HCT116 (cell line): ENCODE measurements at regions not wholly inside any gene's neighbourhood (a gene's known extent, or its start where the extent isn't known, plus 50 kb on each side); places are given as distances from the start of the nearest gene placed in this dataset.

ENCODE experiments used
- CTCF ChIP-seq, 3 experiments: fragments of 200-600 bp in 1 of 3; sonication (generic) in 1 of 3; IDR thresholded peaks in 2 of 3; conservative IDR thresholded peaks in 1 of 3; 2 replicates each; pipeline ENCODE4 v1.5.1; 2012 to 2017; ENCODE audit warnings: low read depth in 2 of 3, low read length in 2 of 3, antibody characterized with exemption in 1 of 3, borderline replicate concordance in 1 of 3, control low read depth in 1 of 3, mild to moderate bottlenecking in 1 of 3, mixed read lengths in 1 of 3, mixed run types in 1 of 3, moderate library complexity in 1 of 3; ENCODE audit not compliant: insufficient read depth in 1 of 3
- EZH2 ChIP-seq: fragments of 200-600 bp; sonication (generic); IDR thresholded peaks from 2 replicates; pipeline ENCODE4 v1.6.1; 2017; ENCODE audit warnings: antibody characterized with exemption, mixed run types
- EZH2phosphoT487 ChIP-seq: fragments of 200-600 bp; IDR thresholded peaks from 2 replicates; pipeline ENCODE4 v1.6.1; 2018; ENCODE audit warnings: antibody characterized with exemption, borderline replicate concordance
- FOSL1 ChIP-seq: IDR thresholded peaks from 2 replicates; pipeline ENCODE4 v1.6.1; 2012; ENCODE audit warnings: low read depth
- JUND ChIP-seq: IDR thresholded peaks from 2 replicates; pipeline ENCODE4 v1.6.1; 2012
- MAX ChIP-seq: IDR thresholded peaks from 2 replicates; pipeline ENCODE4 v1.6.1; 2012
- POLR2A ChIP-seq: IDR thresholded peaks from 2 replicates; pipeline ENCODE4 v1.7.0; 2011; ENCODE audit warnings: borderline replicate concordance; ENCODE audit not compliant: insufficient read depth, insufficient read length; ENCODE audit errors: extremely low read depth
- POLR2AphosphoS5 ChIP-seq: IDR thresholded peaks from 2 replicates; pipeline ENCODE4 v1.6.1; 2011; ENCODE audit warnings: mild to moderate bottlenecking, low read depth, low read length, moderate library complexity
- REST ChIP-seq: IDR thresholded peaks from 2 replicates; pipeline ENCODE4 v1.6.1; 2012; ENCODE audit warnings: low read depth
- SIN3A ChIP-seq: IDR thresholded peaks from 2 replicates; pipeline ENCODE4 v1.6.1; 2012; ENCODE audit warnings: low read depth
- TCF7L2 ChIP-seq: IDR thresholded peaks from 2 replicates; pipeline ENCODE4 v1.7.0; 2011; ENCODE audit warnings: borderline replicate concordance, inconsistent platforms; ENCODE audit not compliant: insufficient read depth, insufficient read length; ENCODE audit errors: extremely low read depth
- YY1 ChIP-seq: IDR thresholded peaks from 2 replicates; pipeline ENCODE4 v1.6.1; 2011; ENCODE audit warnings: low read length, low read depth, moderate library complexity, mild to moderate bottlenecking; ENCODE audit not compliant: insufficient replicate concordance; ENCODE audit errors: extremely low read depth
- ZFX ChIP-seq: fragments of 450-650 bp; IDR thresholded peaks from 2 replicates; pipeline ENCODE4 v1.6.1; 2017
- ZNF274 ChIP-seq: fragments of 200-500 bp; sonication (Bioruptor generic); IDR thresholded peaks from 2 replicates; pipeline ENCODE4 v1.6.1; 2014; ENCODE audit warnings: mild to moderate bottlenecking, low read depth, low read length, inconsistent platforms

GRCh38 chr4:111330786-111331185 lies 707.9 kb upstream of the PITX2 start:
- TF ChIP-seq JUND = no peak
- TF ChIP-seq EZH2 = no peak
- no peak for TF ChIP-seq TCF7L2
- no peak for TF ChIP-seq CTCF (IDR thresholded peaks at IDR 0.05 in 2 of 3, conservative IDR thresholded peaks at IDR 0.05 in 1 of 3; ENCODE audit: borderline replicate concordance in 1 of 3, insufficient read depth in 1 of 3, low read depth in 2 of 3, low read length in 2 of 3)
- no peak for TF ChIP-seq ZNF274
- no peak for TF ChIP-seq POLR2A
- TF ChIP-seq YY1 = no peak
- TF ChIP-seq FOSL1 = no peak
- no peak for TF ChIP-seq ZFX
- no peak for TF ChIP-seq REST
- TF ChIP-seq MAX = no peak
- no peak for TF ChIP-seq SIN3A
- TF ChIP-seq EZH2phosphoT487 = no peak
- no peak for TF ChIP-seq POLR2AphosphoS5
